Small intestine (tissue), 7 donors: ENCODE measurements at regions not wholly inside any gene's neighbourhood (a gene's known extent, or its start where the extent isn't known, plus 50 kb on each side); places are given as distances from the start of the nearest gene placed in this dataset.

Source experiments
- DNase-seq, 2 donors: peaks; one replicate each; pipeline versions ENCODE4 v3.0.0 to v3.0.0-alpha.2; 2013
- FAIRE-seq: peaks from 2 replicates; lab custom pipeline; 2012; peaks lifted over from hg19 to GRCh38; lab: Jason Lieb, UNC
- H3K27ac ChIP-seq, 3 donors: one replicate each; pipeline ENCODE4 v1.5.1; 2013; ENCODE audit warnings: low read length in 2 of 3, mild to moderate bottlenecking in 2 of 3, control low read depth in 1 of 3, inconsistent platforms in 1 of 3, low read depth in 1 of 3, moderate library complexity in 1 of 3
- H3K27me3 ChIP-seq, 3 donors: one replicate each; pipeline ENCODE4 v1.6.1; 2013; ENCODE audit warnings: low read length in 3 of 3, inconsistent platforms in 1 of 3; ENCODE audit not compliant: control insufficient read depth in 3 of 3, insufficient read depth in 3 of 3
- H3K36me3 ChIP-seq, 3 donors: one replicate each; pipeline ENCODE4 v1.6.1; 2013; ENCODE audit warnings: low read length in 3 of 3, inconsistent platforms in 1 of 3, low read depth in 1 of 3, mild to moderate bottlenecking in 1 of 3, moderate library complexity in 1 of 3; ENCODE audit not compliant: control insufficient read depth in 3 of 3, insufficient read depth in 2 of 3
- H3K4me1 ChIP-seq, 3 donors: one replicate each; pipeline ENCODE4 v1.6.1; 2013; ENCODE audit warnings: low read length in 2 of 3, inconsistent platforms in 1 of 3, low read depth in 1 of 3, mild to moderate bottlenecking in 1 of 3, moderate library complexity in 1 of 3; ENCODE audit not compliant: control insufficient read depth in 3 of 3, insufficient read depth in 2 of 3
- H3K4me3 ChIP-seq, 3 donors: one replicate each; pipeline ENCODE4 v1.5.1; 2013; ENCODE audit warnings: low read length in 3 of 3, control low read depth in 1 of 3, inconsistent platforms in 1 of 3, low read depth in 1 of 3, mild to moderate bottlenecking in 1 of 3, moderate library complexity in 1 of 3
- H3K9me3 ChIP-seq, 2 donors: one replicate each; pipeline ENCODE4 v1.6.1; 2013; ENCODE audit warnings: low read depth in 1 of 2, low read length in 1 of 2; ENCODE audit not compliant: control insufficient read depth in 2 of 2, insufficient read depth in 1 of 2
- WGBS, 3 donors: extraction: QIAGEN DNeasy Blood & Tissue Kit; methylation state at CpG; one replicate each; pipeline ENCODE4 v1.1.7; 2013; 5-methylcytosine and 5-hydroxymethylcytosine counted together
- donor health status: healthy with polysubstance abuse.
- donor health status: control.
- donor health status: control.
- donor health status: Bipolar disorder and iron deficiency.
- donor health status: healthy.

DNA sequence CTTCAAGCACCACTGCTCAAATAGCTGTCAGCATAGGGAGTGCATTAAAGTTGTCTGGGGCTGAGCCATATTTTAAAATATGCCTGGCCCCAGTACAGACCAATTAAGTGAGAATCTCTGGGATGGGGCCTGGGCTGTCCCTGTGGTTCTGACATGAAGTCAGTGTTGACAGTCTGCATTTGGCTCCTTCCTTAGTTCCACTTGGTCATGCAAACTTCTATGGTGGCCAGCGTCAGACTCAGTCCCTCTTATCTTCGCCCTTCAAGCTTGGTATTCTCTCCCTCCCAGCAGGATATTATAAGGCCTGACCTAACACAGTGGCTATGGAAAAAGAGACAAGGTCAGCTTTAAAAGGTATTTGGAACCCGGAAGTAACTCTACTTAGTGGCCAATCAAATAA is 177.2 kb downstream of the PMP22 start:
- Histone ChIP-seq H3K27ac (no peak overlapping the region), H3K9me3 (no peaks in the 10 kb centered on the region), H3K27me3 (peaks cover 0 to 2% (median 0%) of the 10 kb centered on the region in 3 donors), H3K4me1 (no peaks in the 10 kb centered on the region), H3K36me3 (no peaks in the 10 kb centered on the region), H3K4me3 (no peak overlapping the region)
- WGBS, 3 donors: 74 to 75% (median 74%) methylated on average over 3 of the region's 3 CpGs
- DNase-seq (no peak), FAIRE-seq (no peak)

DNA sequence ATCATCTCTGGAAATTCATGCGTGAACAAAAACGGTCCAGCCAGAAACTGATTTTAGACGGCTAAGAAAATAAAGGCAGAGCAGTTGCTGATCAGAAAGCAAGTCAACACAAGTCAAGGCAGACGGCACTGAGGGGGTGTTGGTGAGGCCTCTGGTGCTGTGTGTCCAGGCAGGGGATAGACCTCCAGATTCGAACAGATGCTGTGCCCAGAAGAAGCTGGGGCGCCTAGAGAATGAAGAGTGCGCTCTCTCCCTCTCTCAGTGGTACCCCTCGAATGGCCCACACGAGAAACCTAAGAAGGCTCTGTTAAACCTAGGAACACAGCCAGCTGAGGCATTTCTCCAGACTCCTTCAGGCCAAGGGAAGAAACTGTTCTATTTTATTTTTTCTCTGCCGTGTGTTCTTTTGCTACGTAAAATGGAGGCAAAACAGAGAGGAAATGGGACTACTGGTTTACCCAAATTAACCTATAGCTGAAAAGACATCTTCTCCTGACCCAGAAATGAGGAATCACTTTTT is 178.3 kb downstream of the PMP22 start:
- H3K9me3 ChIP-seq: no peaks in the 10 kb centered on the region
- no peak overlapping the region for H3K27ac ChIP-seq
- FAIRE-seq: no peak
- no peak for DNase-seq
- H3K4me3 ChIP-seq: no peak overlapping the region
- 77 to 87% (median 84%) methylated on average over 11 of the region's 11 CpGs for WGBS, 3 donors
- no peaks in the 10 kb centered on the region for H3K36me3 ChIP-seq
- H3K27me3 ChIP-seq: peaks cover 0 to 2% (median 0%) of the 10 kb centered on the region in 3 donors
- H3K4me1 ChIP-seq: no peaks in the 10 kb centered on the region

DNA sequence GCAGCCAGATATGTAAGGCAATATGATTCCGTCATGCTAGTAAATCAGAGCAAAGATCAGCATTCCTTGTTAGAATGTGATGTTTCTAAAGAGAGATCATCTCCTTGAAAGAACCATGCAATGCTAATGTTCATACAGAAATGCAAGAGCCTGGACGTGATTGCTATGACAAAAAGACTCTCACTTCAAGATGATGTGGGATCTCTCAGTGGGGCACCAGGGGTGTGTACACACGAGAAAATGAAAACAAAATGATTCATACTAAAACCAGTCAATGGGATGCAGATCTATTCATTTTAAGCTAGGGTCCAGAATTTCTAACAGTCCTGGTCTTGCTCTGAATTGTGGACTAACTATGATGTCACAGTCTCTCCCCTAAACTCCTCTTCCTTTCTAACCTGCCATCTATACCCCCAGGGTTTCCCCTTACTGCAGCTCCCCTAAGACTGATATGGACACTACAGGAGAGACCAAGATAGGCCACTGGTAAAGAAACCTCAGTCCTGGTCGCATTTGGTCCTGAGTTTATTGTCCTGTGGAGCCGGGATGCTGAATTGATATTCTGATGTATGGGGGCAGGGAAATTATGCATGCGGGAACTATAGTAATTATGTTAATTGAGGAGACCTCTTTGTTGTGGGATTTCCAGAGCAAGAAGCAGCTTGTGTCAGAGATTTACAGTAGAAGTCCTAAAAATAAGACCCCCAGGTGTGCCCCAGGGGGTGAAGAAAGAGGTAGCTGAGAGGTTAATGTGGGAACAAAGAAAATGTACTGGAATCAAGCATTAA is 179.0 kb downstream of the PMP22 start:
- H3K27ac ChIP-seq: no peak overlapping the region
- no peak overlapping the region for H3K4me3 ChIP-seq
- FAIRE-seq: no peak
- H3K4me1 ChIP-seq: no peaks in the 10 kb centered on the region
- 58 to 65% (median 58%) methylated on average over 6 of the region's 6 CpGs for WGBS, 3 donors
- no peaks in the 10 kb centered on the region for H3K36me3 ChIP-seq
- no peaks in the 10 kb centered on the region for H3K9me3 ChIP-seq
- peaks cover 0 to 2% (median 0%) of the 10 kb centered on the region in 3 donors for H3K27me3 ChIP-seq
- no peak for DNase-seq

DNA sequence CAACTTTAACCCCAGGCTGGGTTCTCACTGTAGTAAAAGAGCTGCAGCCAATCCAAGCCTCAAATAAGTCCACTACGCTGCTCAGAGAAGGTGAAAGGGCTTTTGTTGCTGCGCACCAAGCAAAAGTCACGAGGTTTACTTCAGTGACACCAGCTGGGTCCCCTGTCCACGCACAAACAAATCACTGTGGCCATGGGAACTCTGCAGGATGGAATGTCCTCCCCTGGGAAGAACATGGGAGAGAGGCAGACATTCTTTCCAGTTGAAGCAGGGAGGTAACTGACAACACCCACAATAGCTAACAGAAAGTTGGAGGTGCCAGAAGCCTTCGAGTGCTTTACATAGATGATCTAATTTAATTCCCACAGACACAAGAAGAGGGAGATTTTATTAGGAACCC is 181.9 kb downstream of the PMP22 start:
- Histone ChIP-seq H3K36me3 (no peaks in the 10 kb centered on the region), H3K27ac (no peak overlapping the region), H3K9me3 (no peaks in the 10 kb centered on the region), H3K4me1 (no peaks in the 10 kb centered on the region), H3K4me3 (no peak overlapping the region), H3K27me3 (peaks cover 0 to 2% (median 0%) of the 10 kb centered on the region in 3 donors)
- DNase-seq: no peak
- WGBS, 3 donors: 53 to 65% (median 57%) methylated on average over 5 of the region's 5 CpGs
- no peak for FAIRE-seq

DNA sequence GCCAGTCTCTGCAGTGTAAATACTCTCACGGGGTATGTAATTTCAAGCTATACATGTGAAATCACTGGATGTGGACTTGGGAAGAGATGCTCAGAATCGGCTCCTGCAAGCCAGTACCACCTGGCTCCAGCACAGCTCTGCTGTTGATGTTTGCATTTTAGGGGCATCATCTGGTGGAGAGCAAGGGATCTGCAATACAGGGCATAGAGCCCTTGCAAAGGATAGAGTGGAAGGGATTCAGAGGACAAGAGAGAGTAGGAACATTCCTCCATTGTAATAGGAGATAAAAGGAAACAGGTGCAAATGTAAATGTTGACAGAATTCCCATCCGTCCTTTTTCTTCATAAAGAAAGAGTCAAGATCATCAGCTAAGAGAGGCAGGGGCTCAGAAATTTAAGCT is 184.1 kb downstream of the PMP22 start:
- no peaks in the 10 kb centered on the region for H3K27me3 ChIP-seq
- no peak overlapping the region for H3K27ac ChIP-seq
- H3K36me3 ChIP-seq: no peaks in the 10 kb centered on the region
- H3K9me3 ChIP-seq: no peaks in the 10 kb centered on the region
- DNase-seq (no peak), FAIRE-seq (no peak)
- H3K4me1 ChIP-seq: no peaks in the 10 kb centered on the region
- H3K4me3 ChIP-seq: no peak overlapping the region
- WGBS, 3 donors: 60 to 73% (median 62%) methylated on average over 3 of the region's 3 CpGs

DNA sequence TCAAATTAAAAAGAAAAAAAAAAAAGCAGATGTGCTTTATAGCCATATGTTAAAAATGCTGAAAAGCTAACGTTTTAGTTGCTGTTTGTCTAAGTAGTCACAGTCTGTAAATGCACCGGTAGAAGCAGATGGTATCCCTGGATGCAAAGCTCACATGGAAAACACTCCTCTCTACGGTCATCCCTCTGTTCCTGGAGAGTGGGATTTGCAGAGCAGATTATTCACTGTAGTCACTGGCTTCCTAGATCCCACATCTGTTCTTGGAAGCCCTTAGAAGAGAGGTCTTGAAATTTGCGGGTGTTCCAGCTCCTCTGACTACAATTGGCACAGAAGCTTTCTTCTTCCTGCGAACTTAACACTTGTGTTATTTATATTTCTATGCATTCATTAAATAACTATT is 186.6 kb downstream of the PMP22 start:
- H3K4me3 ChIP-seq: no peak overlapping the region

DNA sequence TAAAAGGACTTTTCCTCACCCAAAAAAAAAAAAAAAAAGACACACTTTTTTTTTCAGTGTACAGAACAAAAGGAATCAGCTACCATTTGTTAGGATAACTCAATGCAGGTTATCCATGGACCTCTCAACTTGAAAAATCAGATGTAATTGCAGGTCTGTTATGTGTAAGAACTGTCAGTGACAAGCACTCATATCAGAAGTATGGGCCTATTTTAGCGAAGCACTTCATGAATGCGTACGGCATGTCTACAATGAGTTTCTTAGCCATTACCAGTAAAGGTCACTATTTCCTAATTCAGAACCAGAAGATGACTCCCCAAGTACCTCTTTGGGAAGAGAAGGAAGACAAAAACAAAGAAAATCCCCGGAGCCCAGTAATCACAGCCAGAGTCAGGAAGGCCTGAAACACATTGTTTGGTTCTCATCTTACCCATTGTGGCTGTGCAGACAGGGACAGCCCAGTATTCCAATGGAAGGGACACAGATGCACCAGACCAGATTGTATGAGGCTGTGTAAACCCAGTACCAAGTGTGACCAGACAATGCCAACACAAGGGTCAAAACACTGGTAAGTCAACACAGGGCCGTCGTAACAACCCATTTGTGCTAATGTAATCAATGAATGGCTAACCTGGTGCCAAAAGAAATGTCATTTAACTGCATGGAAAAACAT is 188.0 kb downstream of the PMP22 start:
- H3K27me3 ChIP-seq: no peaks in the 10 kb centered on the region
- DNase-seq (no peak), FAIRE-seq (no peak)
- H3K36me3 ChIP-seq: no peaks in the 10 kb centered on the region
- H3K27ac ChIP-seq: no peak overlapping the region
- 72 to 88% (median 79%) methylated on average over 6 of the region's 6 CpGs for WGBS, 3 donors
- H3K4me1 ChIP-seq: no peaks in the 10 kb centered on the region
- no peaks in the 10 kb centered on the region for H3K9me3 ChIP-seq
- no peak overlapping the region for H3K4me3 ChIP-seq

More for the DNA sequence above, 186.6 kb downstream of the PMP22 start:
- Histone ChIP-seq H3K36me3 (no peaks in the 10 kb centered on the region), H3K27ac (no peak overlapping the region), H3K9me3 (no peaks in the 10 kb centered on the region), H3K27me3 (no peaks in the 10 kb centered on the region), H3K4me1 (no peaks in the 10 kb centered on the region)
- 60 to 72% (median 68%) methylated on average over 5 of the region's 5 CpGs for WGBS, 3 donors
- no peak for FAIRE-seq
- DNase-seq: no peak

DNA sequence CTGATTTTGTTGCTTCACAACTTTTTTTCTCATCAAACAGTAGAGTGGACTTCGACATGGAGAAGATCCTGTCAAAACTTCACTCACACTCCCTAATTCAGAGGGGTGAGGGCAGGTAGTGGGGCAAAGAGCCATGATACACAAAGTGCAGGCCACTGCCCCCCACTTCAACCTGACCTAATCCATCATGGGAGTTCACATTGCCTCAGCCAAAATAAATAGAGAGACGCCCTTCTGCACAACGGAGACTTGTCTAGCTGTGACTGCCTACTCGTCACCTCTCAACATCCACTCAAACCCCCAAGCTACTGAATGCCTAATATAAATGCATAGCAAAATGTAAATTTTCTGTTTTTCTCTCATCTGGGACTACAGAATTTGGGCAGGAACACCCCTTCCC is 213.2 kb downstream of the PMP22 start:
- Histone ChIP-seq H3K27ac (no peak overlapping the region), H3K4me1 (no peaks in the 10 kb centered on the region), H3K9me3 (no peaks in the 10 kb centered on the region), H3K27me3 (peaks cover 0 to 6% (median 0%) of the 10 kb centered on the region in 3 donors), H3K36me3 (no peaks in the 10 kb centered on the region), H3K4me3 (no peak overlapping the region)
- no peak for DNase-seq
- WGBS, 3 donors: 44 to 52% (median 52%) methylated on average over 4 of the region's 4 CpGs
- no peak for FAIRE-seq
